WTC11 (cell line): ENCODE measurements at regions not wholly inside any gene's neighbourhood (a gene's known extent, or its start where the extent isn't known, plus 50 kb on each side); places are given as distances from the start of the nearest gene placed in this dataset.

Experiments used
- ATAC-seq: fragments of 200-7000 bp; cut with Tn5 transposase; 2 replicates; pipeline ENCODE4 v1.10.0; 2021; ENCODE audit warnings: mild to moderate bottlenecking, moderate library complexity
- CTCF ChIA-PET: fragments of 300-600 bp; sonication (Branson Sonifier 250); formaldehyde crosslinking; loops from one replicate; lab custom pipeline; 2021; ENCODE audit warnings: antibody characterized with exemption; lab: Charles Lee
- POLR2A ChIA-PET: fragments of 350-600 bp; sonication (Branson Sonifier 250); formaldehyde crosslinking; loops from one replicate; lab custom pipeline; 2021; ENCODE audit warnings: antibody characterized with exemption; lab: Charles Lee
- DNase-seq: peaks from one replicate; pipeline ENCODE4 v3.0.0; 2021; ENCODE audit warnings: low spot score
- H3K27ac Mint-ChIP-seq: 2 replicates; pipeline ENCODE4 v1.8.0; 2021; ENCODE audit warnings: mixed read lengths
- H3K27me3 Mint-ChIP-seq: 2 replicates; pipeline ENCODE4 v1.8.0; 2021; ENCODE audit warnings: low read depth, mild to moderate bottlenecking, moderate library complexity, mixed read lengths
- H3K36me3 Mint-ChIP-seq: 2 replicates; pipeline ENCODE4 v1.8.0; 2021; ENCODE audit warnings: mixed read lengths
- H3K4me1 Mint-ChIP-seq: 2 replicates; pipeline ENCODE4 v1.8.0; 2022; ENCODE audit warnings: mixed read lengths
- H3K4me3 Mint-ChIP-seq: 2 replicates; pipeline ENCODE4 v1.8.0; 2021; ENCODE audit warnings: mild to moderate bottlenecking, moderate library complexity, mixed read lengths
- H3K9me3 Mint-ChIP-seq: 2 replicates; pipeline ENCODE4 v1.8.0; 2021; ENCODE audit warnings: mixed read lengths
- ATF1 ChIP-seq: sonication (generic); formaldehyde crosslinking; IDR thresholded peaks from 2 replicates; pipeline ENCODE4 v1.8.1; 2023; ENCODE audit warnings: mild to moderate bottlenecking, moderate library complexity, missing genetic modification reagents
- GRHL2 ChIP-seq: fragments of 250-450 bp; sonication (Bioruptor Pico); IDR thresholded peaks from 2 replicates; pipeline ENCODE4 v1.8.0; 2022; ENCODE audit warnings: mild to moderate bottlenecking, moderate library complexity; ENCODE audit not compliant: insufficient replicate concordance, severe bottlenecking
- IRF2 ChIP-seq: sonication (generic); formaldehyde crosslinking; IDR thresholded peaks from 2 replicates; pipeline ENCODE4 v1.8.0; 2022; ENCODE audit warnings: low read depth, missing genetic modification reagents, borderline replicate concordance
- JAZF1 ChIP-seq: fragments of 250-450 bp; sonication (Bioruptor Pico); IDR thresholded peaks from 2 replicates; pipeline ENCODE4 v1.9.0; 2021; ENCODE audit warnings: moderate library complexity, mild to moderate bottlenecking, inconsistent platforms
- JUN ChIP-seq: sonication (generic); formaldehyde crosslinking; IDR thresholded peaks from 2 replicates; pipeline ENCODE4 v1.8.0; 2023; ENCODE audit warnings: mild to moderate bottlenecking, missing genetic modification reagents
- NFE2L1 ChIP-seq: sonication (generic); formaldehyde crosslinking; IDR thresholded peaks from 2 replicates; pipeline ENCODE4 v1.8.1; 2023; ENCODE audit warnings: missing genetic modification reagents
- NR1H2 ChIP-seq: sonication (generic); formaldehyde crosslinking; IDR thresholded peaks from 2 replicates; pipeline ENCODE4 v1.9.0; 2021; ENCODE audit warnings: mild to moderate bottlenecking, moderate library complexity, missing genetic modification reagents
- RELA ChIP-seq: sonication (generic); formaldehyde crosslinking; IDR thresholded peaks from 2 replicates; pipeline ENCODE4 v1.8.1; 2022; ENCODE audit warnings: missing genetic modification reagents, mild to moderate bottlenecking, borderline replicate concordance
- RORB ChIP-seq: fragments of 250-450 bp; sonication (Bioruptor Pico); IDR thresholded peaks from 2 replicates; pipeline ENCODE4 v1.9.0; 2021; ENCODE audit warnings: mild to moderate bottlenecking
- ZNF263 ChIP-seq: sonication (generic); formaldehyde crosslinking; IDR thresholded peaks from 2 replicates; pipeline ENCODE4 v1.8.1; 2022; ENCODE audit warnings: low read depth, mild to moderate bottlenecking, moderate library complexity, missing genetic modification reagents
- TF ChIP-seq, protein P1 (sequence below): sonication (generic); formaldehyde crosslinking; IDR thresholded peaks from 2 replicates; pipeline ENCODE4 v1.8.0; 2023; ENCODE audit warnings: mild to moderate bottlenecking, missing genetic modification reagents
- TF ChIP-seq, protein P2 (sequence below): sonication (generic); formaldehyde crosslinking; IDR thresholded peaks from 2 replicates; pipeline ENCODE4 v1.8.0; 2022; ENCODE audit warnings: missing genetic modification reagents
- TF ChIP-seq, protein P3 (sequence below): sonication (generic); formaldehyde crosslinking; conservative IDR thresholded peaks from 2 replicates; pipeline ENCODE4 v1.8.1; 2022; ENCODE audit warnings: mild to moderate bottlenecking, missing genetic modification reagents
- TF ChIP-seq, protein P4 (sequence below): fragments of 250-450 bp; sonication (Bioruptor Pico); conservative IDR thresholded peaks from 2 replicates; pipeline ENCODE4 v1.9.0; 2021; ENCODE audit warnings: mild to moderate bottlenecking
- TF ChIP-seq, protein P5 (sequence below): sonication (generic); formaldehyde crosslinking; IDR thresholded peaks from 2 replicates; pipeline ENCODE4 v1.8.1; 2022; ENCODE audit warnings: missing genetic modification reagents, borderline replicate concordance
- TF ChIP-seq, protein P6 (sequence below): sonication (generic); formaldehyde crosslinking; IDR thresholded peaks from 2 replicates; pipeline ENCODE4 v1.8.1; 2023; ENCODE audit warnings: mild to moderate bottlenecking, missing genetic modification reagents, moderate library complexity
- TF ChIP-seq, protein P7 (sequence below): fragments of 250-450 bp; sonication (Bioruptor Pico); IDR thresholded peaks from 2 replicates; pipeline ENCODE4 v1.9.0; 2021; ENCODE audit warnings: moderate library complexity, mild to moderate bottlenecking, inconsistent platforms, borderline replicate concordance
- TF ChIP-seq, protein P8 (sequence below): sonication (generic); formaldehyde crosslinking; IDR thresholded peaks from 2 replicates; pipeline ENCODE4 v1.8.0; 2023; ENCODE audit warnings: missing genetic modification reagents, mild to moderate bottlenecking, borderline replicate concordance

DNA sequence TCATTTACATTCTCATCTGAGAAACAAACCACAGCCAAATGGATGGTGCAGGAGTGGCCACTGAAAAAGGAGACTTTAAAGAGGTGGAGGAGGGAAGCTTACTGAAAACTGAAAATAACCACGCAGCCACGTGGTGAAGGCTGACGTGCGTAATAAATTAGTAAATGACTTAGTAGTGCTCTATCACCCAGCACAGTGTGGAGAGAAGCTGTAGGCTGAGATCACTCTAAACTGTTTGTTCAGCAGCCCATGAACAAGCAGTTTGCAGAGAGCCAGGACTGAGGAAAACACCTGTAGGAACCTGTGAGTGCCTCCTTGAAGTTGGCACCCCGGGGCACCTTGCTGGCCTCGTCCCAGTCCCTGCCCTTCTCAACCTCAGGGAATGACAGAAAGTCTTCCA, 193.0 kb downstream of the TXNL1 start:
- H3K4me3 Mint-ChIP-seq = no peak overlapping the region
- DNase-seq = no peak
- ChIA-PET POLR2A (no interaction called here), CTCF (no interaction called here)
- TF ChIP-seq JUN (no peak), ZNF263 (CRISPR knock-in tag) (no peak), RELA (CRISPR knock-in tag) (no peak), ATF1 (no peak), RORB (CRISPR knock-in tag) (no peak)
- TF ChIP-seq, protein P1, sequence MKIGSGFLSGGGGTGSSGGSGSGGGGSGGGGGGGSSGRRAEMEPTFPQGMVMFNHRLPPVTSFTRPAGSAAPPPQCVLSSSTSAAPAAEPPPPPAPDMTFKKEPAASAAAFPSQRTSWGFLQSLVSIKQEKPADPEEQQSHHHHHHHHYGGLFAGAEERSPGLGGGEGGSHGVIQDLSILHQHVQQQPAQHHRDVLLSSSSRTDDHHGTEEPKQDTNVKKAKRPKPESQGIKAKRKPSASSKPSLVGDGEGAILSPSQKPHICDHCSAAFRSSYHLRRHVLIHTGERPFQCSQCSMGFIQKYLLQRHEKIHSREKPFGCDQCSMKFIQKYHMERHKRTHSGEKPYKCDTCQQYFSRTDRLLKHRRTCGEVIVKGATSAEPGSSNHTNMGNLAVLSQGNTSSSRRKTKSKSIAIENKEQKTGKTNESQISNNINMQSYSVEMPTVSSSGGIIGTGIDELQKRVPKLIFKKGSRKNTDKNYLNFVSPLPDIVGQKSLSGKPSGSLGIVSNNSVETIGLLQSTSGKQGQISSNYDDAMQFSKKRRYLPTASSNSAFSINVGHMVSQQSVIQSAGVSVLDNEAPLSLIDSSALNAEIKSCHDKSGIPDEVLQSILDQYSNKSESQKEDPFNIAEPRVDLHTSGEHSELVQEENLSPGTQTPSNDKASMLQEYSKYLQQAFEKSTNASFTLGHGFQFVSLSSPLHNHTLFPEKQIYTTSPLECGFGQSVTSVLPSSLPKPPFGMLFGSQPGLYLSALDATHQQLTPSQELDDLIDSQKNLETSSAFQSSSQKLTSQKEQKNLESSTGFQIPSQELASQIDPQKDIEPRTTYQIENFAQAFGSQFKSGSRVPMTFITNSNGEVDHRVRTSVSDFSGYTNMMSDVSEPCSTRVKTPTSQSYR = no peak
- TF ChIP-seq, protein P2, sequence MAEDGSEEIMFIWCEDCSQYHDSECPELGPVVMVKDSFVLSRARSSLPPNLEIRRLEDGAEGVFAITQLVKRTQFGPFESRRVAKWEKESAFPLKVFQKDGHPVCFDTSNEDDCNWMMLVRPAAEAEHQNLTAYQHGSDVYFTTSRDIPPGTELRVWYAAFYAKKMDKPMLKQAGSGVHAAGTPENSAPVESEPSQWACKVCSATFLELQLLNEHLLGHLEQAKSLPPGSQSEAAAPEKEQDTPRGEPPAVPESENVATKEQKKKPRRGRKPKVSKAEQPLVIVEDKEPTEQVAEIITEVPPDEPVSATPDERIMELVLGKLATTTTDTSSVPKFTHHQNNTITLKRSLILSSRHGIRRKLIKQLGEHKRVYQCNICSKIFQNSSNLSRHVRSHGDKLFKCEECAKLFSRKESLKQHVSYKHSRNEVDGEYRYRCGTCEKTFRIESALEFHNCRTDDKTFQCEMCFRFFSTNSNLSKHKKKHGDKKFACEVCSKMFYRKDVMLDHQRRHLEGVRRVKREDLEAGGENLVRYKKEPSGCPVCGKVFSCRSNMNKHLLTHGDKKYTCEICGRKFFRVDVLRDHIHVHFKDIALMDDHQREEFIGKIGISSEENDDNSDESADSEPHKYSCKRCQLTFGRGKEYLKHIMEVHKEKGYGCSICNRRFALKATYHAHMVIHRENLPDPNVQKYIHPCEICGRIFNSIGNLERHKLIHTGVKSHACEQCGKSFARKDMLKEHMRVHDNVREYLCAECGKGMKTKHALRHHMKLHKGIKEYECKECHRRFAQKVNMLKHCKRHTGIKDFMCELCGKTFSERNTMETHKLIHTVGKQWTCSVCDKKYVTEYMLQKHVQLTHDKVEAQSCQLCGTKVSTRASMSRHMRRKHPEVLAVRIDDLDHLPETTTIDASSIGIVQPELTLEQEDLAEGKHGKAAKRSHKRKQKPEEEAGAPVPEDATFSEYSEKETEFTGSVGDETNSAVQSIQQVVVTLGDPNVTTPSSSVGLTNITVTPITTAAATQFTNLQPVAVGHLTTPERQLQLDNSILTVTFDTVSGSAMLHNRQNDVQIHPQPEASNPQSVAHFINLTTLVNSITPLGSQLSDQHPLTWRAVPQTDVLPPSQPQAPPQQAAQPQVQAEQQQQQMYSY (CRISPR knock-in tag) = no peak
- TF ChIP-seq, protein P3, sequence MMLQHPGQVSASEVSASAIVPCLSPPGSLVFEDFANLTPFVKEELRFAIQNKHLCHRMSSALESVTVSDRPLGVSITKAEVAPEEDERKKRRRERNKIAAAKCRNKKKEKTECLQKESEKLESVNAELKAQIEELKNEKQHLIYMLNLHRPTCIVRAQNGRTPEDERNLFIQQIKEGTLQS (CRISPR knock-in tag) = no peak
- H3K27me3 Mint-ChIP-seq = no peaks in the 10 kb centered on the region
- H3K9me3 Mint-ChIP-seq = no peaks in the 10 kb centered on the region; the same call in 1 of the 2 replicates
- ATAC-seq = no peak
- no peak overlapping the region for H3K27ac Mint-ChIP-seq
- no peaks in the 10 kb centered on the region; the same call in 1 of the 2 replicates for H3K36me3 Mint-ChIP-seq
- peaks cover 24% of the 10 kb centered on the region for H3K4me1 Mint-ChIP-seq

DNA sequence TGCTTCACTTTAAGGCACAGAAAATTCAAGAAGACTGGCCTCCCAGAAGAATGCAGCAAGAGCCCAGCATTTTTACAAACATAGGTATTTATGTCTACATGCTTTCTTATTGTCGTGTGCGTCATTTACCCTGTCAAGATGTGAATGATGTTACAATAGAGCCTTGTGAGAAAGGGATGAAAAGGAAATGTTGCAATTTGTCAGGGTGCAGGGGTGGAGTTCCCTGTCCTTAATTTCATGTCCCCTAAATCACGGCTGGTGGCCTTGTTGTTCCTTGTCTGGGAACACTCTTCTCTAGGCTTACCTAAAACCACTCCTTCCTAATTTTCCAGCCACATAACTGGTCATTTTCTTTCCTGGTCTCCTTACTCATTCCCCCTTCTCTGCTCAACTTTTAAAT, 194.2 kb downstream of the TXNL1 start:
- Mint-ChIP-seq H3K4me3 (no peak overlapping the region), H3K27me3 (no peaks in the 10 kb centered on the region), H3K4me1 (peaks cover 24% of the 10 kb centered on the region), H3K27ac (no peak overlapping the region), H3K9me3 (peaks cover 8% of the 10 kb centered on the region; the same call in 1 of the 2 replicates), H3K36me3 (no peaks in the 10 kb centered on the region; the same call in 1 of the 2 replicates)
- no peak for ATAC-seq
- DNase-seq = no peak
- CTCF ChIA-PET = no interaction called here
- POLR2A ChIA-PET = interaction anchor here (0.6 kb wide), 1 partner anchor 171 kb away, joined by 3 read pairs; no protein-coding TSS in a partner anchor
- TF ChIP-seq JAZF1 (CRISPR knock-in tag) = no peak
- TF ChIP-seq, protein P4, sequence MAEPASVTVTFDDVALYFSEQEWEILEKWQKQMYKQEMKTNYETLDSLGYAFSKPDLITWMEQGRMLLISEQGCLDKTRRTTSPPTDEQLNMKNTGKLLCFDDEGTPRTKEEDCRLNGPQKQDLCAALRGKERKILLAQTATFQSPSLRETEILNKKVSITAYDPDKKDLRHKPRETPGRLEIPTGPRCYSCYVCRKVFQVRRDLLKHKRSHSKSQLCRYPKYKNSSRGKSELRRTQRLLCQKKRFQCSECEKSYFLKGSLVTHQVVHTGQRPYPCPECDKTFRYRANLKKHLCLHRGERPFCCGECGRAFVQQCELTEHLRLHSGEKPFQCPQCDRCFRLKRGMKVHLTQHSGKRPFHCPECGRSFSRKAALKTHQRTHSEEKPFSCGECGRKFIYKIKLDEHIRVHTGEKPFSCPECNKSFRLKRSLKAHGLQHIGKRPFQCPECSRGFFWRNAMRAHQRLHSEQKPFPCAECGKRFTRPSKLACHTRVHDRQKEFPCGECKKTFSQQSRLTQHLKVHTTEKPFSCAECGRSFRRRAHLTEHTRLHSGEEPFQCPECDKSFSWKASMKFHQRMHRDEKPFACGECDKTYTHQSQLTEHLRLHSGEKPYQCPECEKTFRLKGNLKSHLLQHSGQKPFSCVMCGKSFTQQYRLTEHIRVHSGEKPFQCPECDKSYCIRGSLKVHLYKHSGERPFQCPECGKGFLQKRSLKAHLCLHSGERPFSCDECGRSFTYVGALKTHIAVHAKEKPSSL (CRISPR knock-in tag) = no peak
- TF ChIP-seq, protein P5, sequence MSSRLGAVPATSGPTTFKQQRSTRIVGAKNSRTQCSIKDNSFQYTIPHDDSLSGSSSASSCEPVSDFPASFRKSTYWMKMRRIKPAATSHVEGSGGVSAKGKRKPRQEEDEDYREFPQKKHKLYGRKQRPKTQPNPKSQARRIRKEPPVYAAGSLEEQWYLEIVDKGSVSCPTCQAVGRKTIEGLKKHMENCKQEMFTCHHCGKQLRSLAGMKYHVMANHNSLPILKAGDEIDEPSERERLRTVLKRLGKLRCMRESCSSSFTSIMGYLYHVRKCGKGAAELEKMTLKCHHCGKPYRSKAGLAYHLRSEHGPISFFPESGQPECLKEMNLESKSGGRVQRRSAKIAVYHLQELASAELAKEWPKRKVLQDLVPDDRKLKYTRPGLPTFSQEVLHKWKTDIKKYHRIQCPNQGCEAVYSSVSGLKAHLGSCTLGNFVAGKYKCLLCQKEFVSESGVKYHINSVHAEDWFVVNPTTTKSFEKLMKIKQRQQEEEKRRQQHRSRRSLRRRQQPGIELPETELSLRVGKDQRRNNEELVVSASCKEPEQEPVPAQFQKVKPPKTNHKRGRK (CRISPR knock-in tag) = no peak
- no peak for TF ChIP-seq IRF2 (CRISPR knock-in tag)
- TF ChIP-seq, protein P6, sequence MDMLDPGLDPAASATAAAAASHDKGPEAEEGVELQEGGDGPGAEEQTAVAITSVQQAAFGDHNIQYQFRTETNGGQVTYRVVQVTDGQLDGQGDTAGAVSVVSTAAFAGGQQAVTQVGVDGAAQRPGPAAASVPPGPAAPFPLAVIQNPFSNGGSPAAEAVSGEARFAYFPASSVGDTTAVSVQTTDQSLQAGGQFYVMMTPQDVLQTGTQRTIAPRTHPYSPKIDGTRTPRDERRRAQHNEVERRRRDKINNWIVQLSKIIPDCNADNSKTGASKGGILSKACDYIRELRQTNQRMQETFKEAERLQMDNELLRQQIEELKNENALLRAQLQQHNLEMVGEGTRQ = no peak
- TF ChIP-seq, protein P7, sequence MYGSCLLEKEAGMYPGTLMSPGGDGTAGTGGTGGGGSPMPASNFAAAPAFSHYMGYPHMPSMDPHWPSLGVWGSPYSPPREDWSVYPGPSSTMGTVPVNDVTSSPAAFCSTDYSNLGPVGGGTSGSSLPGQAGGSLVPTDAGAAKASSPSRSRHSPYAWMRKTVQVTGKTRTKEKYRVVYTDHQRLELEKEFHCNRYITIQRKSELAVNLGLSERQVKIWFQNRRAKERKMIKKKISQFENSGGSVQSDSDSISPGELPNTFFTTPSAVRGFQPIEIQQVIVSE (CRISPR knock-in tag) = no peak
- TF ChIP-seq GRHL2 (CRISPR knock-in tag) = no peak
- no peak for TF ChIP-seq NFE2L1
- TF ChIP-seq, protein P8, sequence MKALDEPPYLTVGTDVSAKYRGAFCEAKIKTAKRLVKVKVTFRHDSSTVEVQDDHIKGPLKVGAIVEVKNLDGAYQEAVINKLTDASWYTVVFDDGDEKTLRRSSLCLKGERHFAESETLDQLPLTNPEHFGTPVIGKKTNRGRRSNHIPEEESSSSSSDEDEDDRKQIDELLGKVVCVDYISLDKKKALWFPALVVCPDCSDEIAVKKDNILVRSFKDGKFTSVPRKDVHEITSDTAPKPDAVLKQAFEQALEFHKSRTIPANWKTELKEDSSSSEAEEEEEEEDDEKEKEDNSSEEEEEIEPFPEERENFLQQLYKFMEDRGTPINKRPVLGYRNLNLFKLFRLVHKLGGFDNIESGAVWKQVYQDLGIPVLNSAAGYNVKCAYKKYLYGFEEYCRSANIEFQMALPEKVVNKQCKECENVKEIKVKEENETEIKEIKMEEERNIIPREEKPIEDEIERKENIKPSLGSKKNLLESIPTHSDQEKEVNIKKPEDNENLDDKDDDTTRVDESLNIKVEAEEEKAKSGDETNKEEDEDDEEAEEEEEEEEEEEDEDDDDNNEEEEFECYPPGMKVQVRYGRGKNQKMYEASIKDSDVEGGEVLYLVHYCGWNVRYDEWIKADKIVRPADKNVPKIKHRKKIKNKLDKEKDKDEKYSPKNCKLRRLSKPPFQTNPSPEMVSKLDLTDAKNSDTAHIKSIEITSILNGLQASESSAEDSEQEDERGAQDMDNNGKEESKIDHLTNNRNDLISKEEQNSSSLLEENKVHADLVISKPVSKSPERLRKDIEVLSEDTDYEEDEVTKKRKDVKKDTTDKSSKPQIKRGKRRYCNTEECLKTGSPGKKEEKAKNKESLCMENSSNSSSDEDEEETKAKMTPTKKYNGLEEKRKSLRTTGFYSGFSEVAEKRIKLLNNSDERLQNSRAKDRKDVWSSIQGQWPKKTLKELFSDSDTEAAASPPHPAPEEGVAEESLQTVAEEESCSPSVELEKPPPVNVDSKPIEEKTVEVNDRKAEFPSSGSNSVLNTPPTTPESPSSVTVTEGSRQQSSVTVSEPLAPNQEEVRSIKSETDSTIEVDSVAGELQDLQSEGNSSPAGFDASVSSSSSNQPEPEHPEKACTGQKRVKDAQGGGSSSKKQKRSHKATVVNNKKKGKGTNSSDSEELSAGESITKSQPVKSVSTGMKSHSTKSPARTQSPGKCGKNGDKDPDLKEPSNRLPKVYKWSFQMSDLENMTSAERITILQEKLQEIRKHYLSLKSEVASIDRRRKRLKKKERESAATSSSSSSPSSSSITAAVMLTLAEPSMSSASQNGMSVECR = no peak
- TF ChIP-seq NR1H2 (CRISPR knock-in tag) = no peak
- no peak for TF ChIP-seq JUN
